ENCODE measurements at regions not wholly inside any gene's neighbourhood (a gene's known extent, or its start where the extent isn't known, plus 50 kb on each side); places are given as distances from the start of the nearest gene placed in this dataset.

GRCh38 chr2:236775511-236775910 lies 205.9 kb downstream of the ACKR3 start:
- Histone ChIP-seq H3K27me3 (ENCODE audit: insufficient read depth, low read length) (peaks cover 15% of the 10 kb centered on the region), H3K36me3 (ENCODE audit: insufficient read depth, low read length) (no peaks in the 10 kb centered on the region), H3K4me3 (ENCODE audit: insufficient read depth, low read length) (no peak overlapping the region), H3K79me2 (ENCODE audit: insufficient read depth, low read length) (no peaks in the 10 kb centered on the region), H2AFZ (ENCODE audit: low read length) (no peak overlapping the region), H3K27ac (ENCODE audit: low read depth, low read length) (no peak overlapping the region), H4K20me1 (ENCODE audit: insufficient read depth, low read length) (no peaks in the 10 kb centered on the region), H3K4me1 (ENCODE audit: insufficient read depth, low read length) (peaks cover 18% of the 10 kb centered on the region), H3K4me2 (ENCODE audit: insufficient read depth, low read length) (no peak overlapping the region), H3K9me3 (ENCODE audit: low read depth, low read length) (no peaks in the 10 kb centered on the region)
- no peak for TF ChIP-seq CTCF (IDR thresholded peaks at IDR 0.05; ENCODE audit: extremely low read depth, low read depth, low read length)
- no peak for DNase-seq (ENCODE audit: insufficient read length, low spot score, missing footprints)

- Histone ChIP-seq H3K79me2 (ENCODE audit: insufficient read depth, low read length) (no peaks in the 10 kb centered on the region), H3K27me3 (ENCODE audit: insufficient read depth, low read length) (peaks cover 17% of the 10 kb centered on the region), H2AFZ (ENCODE audit: low read length) (no peak overlapping the region), H3K36me3 (ENCODE audit: insufficient read depth, low read length) (no peaks in the 10 kb centered on the region), H3K27ac (ENCODE audit: low read depth, low read length) (peak overlapping the region; percentile 81), H3K9me3 (ENCODE audit: low read depth, low read length) (no peaks in the 10 kb centered on the region), H4K20me1 (ENCODE audit: insufficient read depth, low read length) (no peaks in the 10 kb centered on the region), H3K4me3 (ENCODE audit: insufficient read depth, low read length) (no peak overlapping the region), H3K4me2 (ENCODE audit: insufficient read depth, low read length) (no peak overlapping the region), H3K4me1 (ENCODE audit: insufficient read depth, low read length) (peaks cover 18% of the 10 kb centered on the region)
- no peak for DNase-seq (ENCODE audit: insufficient read length, low spot score, missing footprints)
- TF ChIP-seq CTCF (IDR thresholded peaks at IDR 0.05; ENCODE audit: extremely low read depth, low read depth, low read length), result no peak
Observed at GRCh38 chr2:236776206-236776605, 206.6 kb downstream of the ACKR3 start.

- H3K27me3 ChIP-seq (ENCODE audit: insufficient read depth, low read length), result peaks cover 23% of the 10 kb centered on the region
- no peak for TF ChIP-seq CTCF (IDR thresholded peaks at IDR 0.05; ENCODE audit: extremely low read depth, low read depth, low read length)
- H3K4me3 ChIP-seq (ENCODE audit: insufficient read depth, low read length), result no peak overlapping the region
- no peaks in the 10 kb centered on the region for H3K36me3 ChIP-seq (ENCODE audit: insufficient read depth, low read length)
- no peaks in the 10 kb centered on the region for H4K20me1 ChIP-seq (ENCODE audit: insufficient read depth, low read length)
- peak; percentile 81 for DNase-seq (ENCODE audit: insufficient read length, low spot score, missing footprints)
- peak overlapping the region; percentile 81 for H3K27ac ChIP-seq (ENCODE audit: low read depth, low read length)
- H3K4me2 ChIP-seq (ENCODE audit: insufficient read depth, low read length), result peak overlapping the region; percentile 58
- H2AFZ ChIP-seq (ENCODE audit: low read length), result no peak overlapping the region
- no peaks in the 10 kb centered on the region for H3K79me2 ChIP-seq (ENCODE audit: insufficient read depth, low read length)
- no peaks in the 10 kb centered on the region for H3K9me3 ChIP-seq (ENCODE audit: low read depth, low read length)
- peaks cover 18% of the 10 kb centered on the region for H3K4me1 ChIP-seq (ENCODE audit: insufficient read depth, low read length)
Observed at GRCh38 chr2:236776695-236777251, 207.1 kb downstream of the ACKR3 start.

GRCh38 chr2:236777408-236777807 lies 207.8 kb downstream of the ACKR3 start:
- H3K4me1 ChIP-seq (ENCODE audit: insufficient read depth, low read length), result peaks cover 18% of the 10 kb centered on the region
- H3K79me2 ChIP-seq (ENCODE audit: insufficient read depth, low read length), result no peaks in the 10 kb centered on the region
- peaks cover 25% of the 10 kb centered on the region for H3K27me3 ChIP-seq (ENCODE audit: insufficient read depth, low read length)
- H4K20me1 ChIP-seq (ENCODE audit: insufficient read depth, low read length), result no peaks in the 10 kb centered on the region
- no peak for DNase-seq (ENCODE audit: insufficient read length, low spot score, missing footprints)
- no peak overlapping the region for H3K4me3 ChIP-seq (ENCODE audit: insufficient read depth, low read length)
- H3K4me2 ChIP-seq (ENCODE audit: insufficient read depth, low read length), result peak overlapping the region; percentile 58
- no peaks in the 10 kb centered on the region for H3K36me3 ChIP-seq (ENCODE audit: insufficient read depth, low read length)
- H2AFZ ChIP-seq (ENCODE audit: low read length), result no peak overlapping the region
- peak overlapping the region; percentile 81 for H3K27ac ChIP-seq (ENCODE audit: low read depth, low read length)
- H3K9me3 ChIP-seq (ENCODE audit: low read depth, low read length), result no peaks in the 10 kb centered on the region
- TF ChIP-seq CTCF (IDR thresholded peaks at IDR 0.05; ENCODE audit: extremely low read depth, low read depth, low read length), result no peak
